ENCODE measurements at regions not wholly inside any gene's neighbourhood (a gene's known extent, or its start where the extent isn't known, plus 50 kb on each side); places are given as distances from the start of the nearest gene placed in this dataset.
A peak's percentile ranks its signal among the peaks of the same experiment; 100 is the strongest.

DNA sequence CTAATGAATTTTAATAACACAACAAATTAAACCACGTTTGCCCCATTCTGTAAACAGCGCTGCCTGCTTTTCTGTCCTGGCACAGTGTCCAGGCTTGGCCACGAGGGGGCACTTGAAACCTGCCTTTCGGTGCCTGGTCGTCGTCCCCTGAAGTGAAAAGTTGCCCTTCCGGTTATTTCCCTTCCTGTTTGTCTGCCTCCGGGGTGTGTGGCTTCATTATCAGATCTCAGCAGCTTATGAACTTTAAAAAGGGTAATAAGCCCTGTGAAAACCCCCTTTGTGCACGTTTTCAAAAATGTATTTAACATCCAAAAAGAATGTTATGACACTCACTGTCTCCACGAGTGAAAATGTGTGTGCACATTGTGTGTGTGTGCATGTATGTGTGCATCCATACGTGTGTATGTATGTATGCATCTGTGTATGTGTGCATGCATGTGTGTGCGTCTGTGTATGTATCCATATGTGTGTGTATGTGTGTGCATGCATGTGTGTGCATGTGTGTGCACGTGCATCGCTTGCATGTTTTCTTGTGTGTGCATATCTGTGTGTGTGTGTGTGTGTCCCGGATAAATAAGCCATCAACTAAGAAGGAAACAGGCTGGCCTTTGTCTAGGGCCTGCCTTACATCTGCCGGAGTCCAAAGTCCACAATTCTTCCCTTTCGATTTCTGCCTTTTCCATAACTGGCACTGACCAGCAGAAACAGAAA is 358.4 kb downstream of the THBS2 start:
- Histone ChIP-seq H3K4me3 (ENCODE audit: low read depth, low read length) (no peak overlapping the region), H3K27me3 (ENCODE audit: control insufficient read depth, insufficient read depth, low read length) (peaks cover 2% of the 10 kb centered on the region), H3K36me3 (ENCODE audit: control insufficient read depth, insufficient read depth, low read length) (no peaks in the 10 kb centered on the region)
- TF ChIP-seq, protein P1, sequence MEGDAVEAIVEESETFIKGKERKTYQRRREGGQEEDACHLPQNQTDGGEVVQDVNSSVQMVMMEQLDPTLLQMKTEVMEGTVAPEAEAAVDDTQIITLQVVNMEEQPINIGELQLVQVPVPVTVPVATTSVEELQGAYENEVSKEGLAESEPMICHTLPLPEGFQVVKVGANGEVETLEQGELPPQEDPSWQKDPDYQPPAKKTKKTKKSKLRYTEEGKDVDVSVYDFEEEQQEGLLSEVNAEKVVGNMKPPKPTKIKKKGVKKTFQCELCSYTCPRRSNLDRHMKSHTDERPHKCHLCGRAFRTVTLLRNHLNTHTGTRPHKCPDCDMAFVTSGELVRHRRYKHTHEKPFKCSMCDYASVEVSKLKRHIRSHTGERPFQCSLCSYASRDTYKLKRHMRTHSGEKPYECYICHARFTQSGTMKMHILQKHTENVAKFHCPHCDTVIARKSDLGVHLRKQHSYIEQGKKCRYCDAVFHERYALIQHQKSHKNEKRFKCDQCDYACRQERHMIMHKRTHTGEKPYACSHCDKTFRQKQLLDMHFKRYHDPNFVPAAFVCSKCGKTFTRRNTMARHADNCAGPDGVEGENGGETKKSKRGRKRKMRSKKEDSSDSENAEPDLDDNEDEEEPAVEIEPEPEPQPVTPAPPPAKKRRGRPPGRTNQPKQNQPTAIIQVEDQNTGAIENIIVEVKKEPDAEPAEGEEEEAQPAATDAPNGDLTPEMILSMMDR (IDR thresholded peaks at IDR 0.05; ENCODE audit: insufficient read depth, low read length, poor library complexity, severe bottlenecking), result peak; percentile 92
- DNase-seq (ENCODE audit: low read depth), result no peak

DNA sequence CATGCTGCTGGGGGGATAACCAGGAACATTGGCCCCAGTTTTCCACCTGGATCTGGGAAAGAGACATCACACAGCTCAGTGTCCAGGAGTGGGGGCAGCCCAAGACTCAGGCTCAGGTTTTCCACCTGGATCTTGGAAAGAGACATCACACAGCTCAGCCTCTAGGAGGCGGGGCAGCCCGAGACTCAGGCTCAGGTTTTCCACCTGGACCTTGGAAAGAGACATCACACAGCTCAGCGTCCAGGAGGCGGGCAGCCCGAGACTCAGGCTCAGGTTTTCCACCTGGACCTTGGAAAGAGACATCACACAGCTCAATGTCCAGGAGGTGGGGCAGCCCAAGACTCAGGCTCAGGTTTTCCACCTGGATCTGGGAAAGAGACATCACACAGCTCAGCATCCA is 361.6 kb downstream of the THBS2 start:
- TF ChIP-seq, protein P1 (IDR thresholded peaks at IDR 0.05; ENCODE audit: insufficient read depth, low read length, poor library complexity, severe bottlenecking), result no peak
- Histone ChIP-seq H3K36me3 (ENCODE audit: control insufficient read depth, insufficient read depth, low read length) (no peaks in the 10 kb centered on the region), H3K27me3 (ENCODE audit: control insufficient read depth, insufficient read depth, low read length) (peaks cover 2% of the 10 kb centered on the region)

DNA sequence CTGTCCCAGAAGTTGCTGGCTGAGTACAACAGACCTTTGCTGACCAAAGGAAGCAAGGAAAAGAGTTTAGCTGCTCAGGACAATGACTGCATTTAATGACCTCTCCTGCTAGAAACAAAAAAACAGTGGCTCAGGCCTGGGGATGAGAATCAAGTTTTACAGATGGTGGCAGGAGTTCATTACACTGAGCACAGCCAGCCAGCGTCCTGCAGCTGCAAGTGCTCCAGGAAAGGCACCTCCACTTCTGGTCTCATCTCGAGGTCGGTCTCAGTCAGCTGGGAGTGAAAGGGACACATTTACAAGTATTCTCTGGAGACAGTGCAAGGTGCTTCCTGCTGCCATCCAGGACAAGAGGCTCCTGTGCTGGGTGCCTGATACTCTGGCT is 362.7 kb downstream of the THBS2 start:
- DNase-seq (ENCODE audit: low read depth), result no peak
- TF ChIP-seq, protein P1 (IDR thresholded peaks at IDR 0.05; ENCODE audit: insufficient read depth, low read length, poor library complexity, severe bottlenecking), result no peak
- Histone ChIP-seq H3K4me3 (ENCODE audit: low read depth, low read length) (no peak overlapping the region), H3K36me3 (ENCODE audit: control insufficient read depth, insufficient read depth, low read length) (no peaks in the 10 kb centered on the region), H3K27me3 (ENCODE audit: control insufficient read depth, insufficient read depth, low read length) (peaks cover 2% of the 10 kb centered on the region)

More for the DNA sequence above, 361.6 kb downstream of the THBS2 start:
- DNase-seq (ENCODE audit: low read depth), result no peak
- H3K4me3 ChIP-seq (ENCODE audit: low read depth, low read length), result no peak overlapping the region

DNA sequence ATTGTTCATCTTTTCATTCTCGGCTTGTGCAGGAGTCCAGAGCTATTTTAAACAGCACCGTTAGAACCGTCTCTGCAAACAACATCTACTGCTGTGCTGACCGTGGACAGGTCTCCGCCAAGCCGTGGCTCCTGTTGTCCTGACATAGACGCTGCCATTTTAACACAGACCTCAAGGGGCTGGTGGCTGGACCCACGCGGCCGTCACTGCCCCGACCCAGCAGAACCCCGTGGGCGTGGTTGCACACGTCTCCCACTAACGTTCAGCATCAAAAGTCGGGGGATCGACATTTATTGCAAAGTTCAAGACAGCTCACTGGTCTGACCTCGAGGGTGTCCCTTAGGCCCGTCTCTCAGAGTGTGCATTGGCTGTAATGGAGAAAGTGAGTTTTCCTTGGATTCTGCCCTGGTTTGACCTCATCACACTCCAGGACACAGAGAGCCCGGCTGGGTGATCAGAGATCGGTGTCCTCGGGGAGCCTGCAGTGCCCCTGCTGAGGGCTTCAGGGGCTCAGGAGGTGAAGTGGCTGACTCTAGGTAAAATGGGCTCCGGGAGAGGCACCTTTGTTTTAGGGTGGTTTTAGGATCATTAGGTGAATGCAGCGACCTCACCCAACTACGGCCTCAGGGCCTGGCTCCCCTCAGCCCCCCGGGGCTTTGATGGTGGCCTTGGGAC is 363.2 kb downstream of the THBS2 start:
- DNase-seq (ENCODE audit: low read depth), result no peak
- TF ChIP-seq, protein P1 (IDR thresholded peaks at IDR 0.05; ENCODE audit: insufficient read depth, low read length, poor library complexity, severe bottlenecking), result no peak
- Histone ChIP-seq H3K27me3 (ENCODE audit: control insufficient read depth, insufficient read depth, low read length) (peaks cover 2% of the 10 kb centered on the region), H3K4me3 (ENCODE audit: low read depth, low read length) (no peak overlapping the region), H3K36me3 (ENCODE audit: control insufficient read depth, insufficient read depth, low read length) (no peaks in the 10 kb centered on the region)

DNA sequence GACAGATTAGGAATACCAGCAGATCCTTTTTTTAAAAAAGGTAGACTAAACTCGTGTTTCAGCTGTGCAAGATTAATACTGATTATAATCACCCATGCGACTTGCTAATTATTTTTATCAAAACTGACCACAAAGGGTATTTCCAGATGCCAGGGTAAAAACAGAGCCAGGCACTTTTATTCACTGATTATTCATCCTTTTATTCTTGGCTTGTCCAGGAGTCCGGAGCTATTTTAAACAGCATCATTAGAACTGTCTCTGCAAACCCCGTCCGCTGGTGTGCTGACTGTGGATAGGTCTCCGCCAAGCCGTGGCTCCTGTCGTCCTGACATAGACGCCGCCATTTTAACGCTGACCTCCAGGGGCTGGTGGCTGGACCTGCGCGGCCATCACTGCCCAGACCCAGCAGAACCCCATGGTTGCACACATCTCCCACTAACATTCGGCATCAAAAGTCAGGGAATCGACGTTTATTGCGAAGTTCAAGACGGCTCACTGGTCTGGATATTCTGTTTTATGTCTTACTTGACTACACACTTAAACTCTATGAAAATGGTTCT is 364.8 kb downstream of the THBS2 start:
- no peak for DNase-seq (ENCODE audit: low read depth)
- TF ChIP-seq, protein P1 (IDR thresholded peaks at IDR 0.05; ENCODE audit: insufficient read depth, low read length, poor library complexity, severe bottlenecking), result no peak
- peaks cover 2% of the 10 kb centered on the region for H3K27me3 ChIP-seq (ENCODE audit: control insufficient read depth, insufficient read depth, low read length)
- H3K36me3 ChIP-seq (ENCODE audit: control insufficient read depth, insufficient read depth, low read length), result no peaks in the 10 kb centered on the region
- H3K4me3 ChIP-seq (ENCODE audit: low read depth, low read length), result no peak overlapping the region
